NAMALWA (cell line): ENCODE measurements at regions not wholly inside any gene's neighbourhood (a gene's known extent, or its start where the extent isn't known, plus 50 kb on each side); places are given as distances from the start of the nearest gene placed in this dataset.
"Not testable (repeated sequence)": the region's sequence is repeated elsewhere in the genome, so short reads cannot be mapped to it uniquely, and the experiment has no call there.

Source experiments
- DNase-seq: peaks from one replicate; pipeline ENCODE4 v3.0.0-alpha.2; 2015; ENCODE audit warnings: low spot score

- no peak for DNase-seq
Measured at GRCh38 chr3:31184261-31185061, 290.0 kb upstream of the GADL1 start.

- DNase-seq = no peak
Measured at GRCh38 chr3:31185062-31185357, 290.5 kb upstream of the GADL1 start.

- no peak for DNase-seq
Measured at GRCh38 chr3:31186041-31186440, 291.6 kb upstream of the GADL1 start.

- no peak for DNase-seq
Measured at GRCh38 chr3:31187380-31187779, 292.9 kb upstream of the GADL1 start.

- no peak for DNase-seq
Measured at GRCh38 chr3:31188112-31188511, 293.7 kb upstream of the GADL1 start.

- no peak for DNase-seq
Measured at GRCh38 chr3:31189330-31189729, 294.9 kb upstream of the GADL1 start.

- no peak for DNase-seq
Measured at GRCh38 chr3:31189971-31190370, 295.5 kb upstream of the GADL1 start.

GRCh38 chr3:31191354-31191753 is 296.9 kb upstream of the GADL1 start:
- no peak for DNase-seq

- no peak for DNase-seq
Measured at GRCh38 chr3:31193429-31193828, 299.0 kb upstream of the GADL1 start.

GRCh38 chr3:31193871-31194270 is 299.4 kb upstream of the GADL1 start:
- no peak for DNase-seq

GRCh38 chr3:31196261-31196660 is 301.8 kb upstream of the GADL1 start:
- no peak for DNase-seq

- no peak for DNase-seq
Measured at GRCh38 chr3:31196881-31197364, 302.5 kb upstream of the GADL1 start.

GRCh38 chr3:31197941-31198340 is 303.5 kb upstream of the GADL1 start:
- no peak for DNase-seq

GRCh38 chr3:31198890-31199289 is 304.4 kb upstream of the GADL1 start:
- DNase-seq = no peak

GRCh38 chr3:31203960-31204795 is 309.7 kb upstream of the GADL1 start:
- DNase-seq = no peak

GRCh38 chr3:31204796-31205056 is 310.3 kb upstream of the GADL1 start:
- not testable (repeated sequence) for DNase-seq

- DNase-seq = no peak
Measured at GRCh38 chr3:31210068-31210645, 315.7 kb upstream of the GADL1 start.

- DNase-seq = no peak
Measured at GRCh38 chr3:31213869-31214486, 318.7 kb upstream of the STT3B start.

GRCh38 chr3:31218082-31218481 is 314.6 kb upstream of the STT3B start:
- no peak for DNase-seq

GRCh38 chr3:31219131-31219843 is 313.4 kb upstream of the STT3B start:
- no peak for DNase-seq

GRCh38 chr3:31220431-31220830 is 312.3 kb upstream of the STT3B start:
- no peak for DNase-seq

- DNase-seq = no peak
Measured at GRCh38 chr3:31223278-31223677, 309.4 kb upstream of the STT3B start.
